Activated T-helper 2 cell treated with anti-CD3 and anti-CD28 coated beads, Interferon-gamma antibody, Interleukin-2, Interleukin-4, amounts not matched to agents 10 μg/mL and 5 μg/mL and 100 μg/mL, durations not matched to agents 14 hours and 24 hours and 36 hours (primary cell): ENCODE measurements at regions not wholly inside any gene's neighbourhood (a gene's known extent, or its start where the extent isn't known, plus 50 kb on each side); places are given as distances from the start of the nearest gene placed in this dataset.

ENCODE experiments used
- DNase-seq: peaks from one replicate; pipeline ENCODE4 v3.0.0; 2021; ENCODE audit warnings: low spot score
- H3K27ac Mint-ChIP-seq: one replicate; pipeline ENCODE4 v1.8.0; 2021; ENCODE audit warnings: mixed read lengths
- H3K27me3 Mint-ChIP-seq: one replicate; pipeline ENCODE4 v1.8.0; 2021; ENCODE audit warnings: low read depth, mixed read lengths
- H3K36me3 Mint-ChIP-seq: one replicate; pipeline ENCODE4 v1.8.0; 2021; ENCODE audit warnings: low read depth, mixed read lengths
- H3K4me1 Mint-ChIP-seq: one replicate; pipeline ENCODE4 v1.8.0; 2021; ENCODE audit warnings: low read depth, mixed read lengths
- H3K4me3 Mint-ChIP-seq: one replicate; pipeline ENCODE4 v1.8.0; 2021; ENCODE audit warnings: low read depth, mild to moderate bottlenecking, moderate library complexity, mixed read lengths
- H3K9me3 Mint-ChIP-seq: one replicate; pipeline ENCODE4 v1.8.0; 2021; ENCODE audit warnings: mixed read lengths
- intact Hi-C: fragments of 100-400 bp; cut with micrococcal nuclease; formaldehyde crosslinking; loops from one replicate; pipeline ENCODE4 v1.15.1; 2023

- intact Hi-C loops: no loop called here
- no peaks in the 10 kb centered on the region for H3K4me1 Mint-ChIP-seq
- H3K27me3 Mint-ChIP-seq: no peaks in the 10 kb centered on the region
- H3K9me3 Mint-ChIP-seq: peaks cover 36% of the 10 kb centered on the region
- DNase-seq: no peak
- no peak overlapping the region for H3K4me3 Mint-ChIP-seq
- no peaks in the 10 kb centered on the region for H3K36me3 Mint-ChIP-seq
- no peak overlapping the region for H3K27ac Mint-ChIP-seq
These were observed 315.5 kb upstream of the RBFOX1 start for GRCh38 chr16:7017006-7017662.

- intact Hi-C loops: no loop called here
These were observed 317.9 kb upstream of the RBFOX1 start for GRCh38 chr16:7014756-7015155.

DNA sequence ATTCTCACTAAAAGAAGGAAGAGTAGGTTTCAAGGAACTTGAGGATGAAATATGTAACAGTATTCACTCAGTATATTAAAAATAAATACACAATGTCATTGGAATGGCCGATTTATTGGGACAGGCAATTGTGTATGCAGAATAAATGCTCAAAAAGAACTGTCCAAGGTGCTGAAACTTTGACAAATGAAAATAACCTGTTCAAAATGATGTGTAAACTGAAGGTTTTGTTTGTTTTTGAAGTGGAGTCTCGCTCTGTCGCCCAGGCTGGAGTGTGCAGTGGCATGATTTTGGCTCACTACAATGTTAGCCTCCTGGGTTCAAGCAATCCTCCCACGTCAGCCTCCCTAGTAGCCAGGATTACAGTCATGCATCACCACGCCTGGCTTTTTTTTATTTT is 318.7 kb upstream of the RBFOX1 start:
- H3K4me1 Mint-ChIP-seq: no peaks in the 10 kb centered on the region
- H3K4me3 Mint-ChIP-seq: no peak overlapping the region
- intact Hi-C loops: no loop called here
- no peak for DNase-seq
- H3K9me3 Mint-ChIP-seq: peaks cover 52% of the 10 kb centered on the region
- H3K27ac Mint-ChIP-seq: no peak overlapping the region
- H3K27me3 Mint-ChIP-seq: no peaks in the 10 kb centered on the region
- no peaks in the 10 kb centered on the region for H3K36me3 Mint-ChIP-seq

More at GRCh38 chr16:7014756-7015155, 317.9 kb upstream of the RBFOX1 start:
- Mint-ChIP-seq H3K4me1 (no peaks in the 10 kb centered on the region), H3K9me3 (peaks cover 52% of the 10 kb centered on the region), H3K4me3 (no peak overlapping the region), H3K27ac (no peak overlapping the region), H3K27me3 (no peaks in the 10 kb centered on the region), H3K36me3 (no peaks in the 10 kb centered on the region)
- no peak for DNase-seq

GRCh38 chr16:7004266-7004665 is 328.4 kb upstream of the RBFOX1 start:
- intact Hi-C loops: no loop called here
- H3K9me3 Mint-ChIP-seq: peaks cover 56% of the 10 kb centered on the region
- no peak for DNase-seq
- no peak overlapping the region for H3K4me3 Mint-ChIP-seq
- H3K4me1 Mint-ChIP-seq: no peaks in the 10 kb centered on the region
- H3K27ac Mint-ChIP-seq: no peak overlapping the region
- no peaks in the 10 kb centered on the region for H3K36me3 Mint-ChIP-seq
- no peaks in the 10 kb centered on the region for H3K27me3 Mint-ChIP-seq

- Mint-ChIP-seq H3K9me3 (peaks cover 48% of the 10 kb centered on the region), H3K4me3 (no peak overlapping the region), H3K27ac (no peak overlapping the region), H3K4me1 (no peaks in the 10 kb centered on the region), H3K36me3 (no peaks in the 10 kb centered on the region), H3K27me3 (no peaks in the 10 kb centered on the region)
- no peak for DNase-seq
- intact Hi-C loops: no loop called here
These were observed 339.1 kb upstream of the RBFOX1 start for GRCh38 chr16:6993544-6993943.

GRCh38 chr16:6988846-6989245 is 343.8 kb upstream of the RBFOX1 start:
- H3K27me3 Mint-ChIP-seq: no peaks in the 10 kb centered on the region
- H3K4me1 Mint-ChIP-seq: no peaks in the 10 kb centered on the region
- peaks cover 54% of the 10 kb centered on the region for H3K9me3 Mint-ChIP-seq
- H3K4me3 Mint-ChIP-seq: no peak overlapping the region
- DNase-seq: no peak
- H3K36me3 Mint-ChIP-seq: no peaks in the 10 kb centered on the region
- intact Hi-C loops: no loop called here
- H3K27ac Mint-ChIP-seq: no peak overlapping the region

GRCh38 chr16:6977916-6978315 is 354.7 kb upstream of the RBFOX1 start:
- peaks cover 48% of the 10 kb centered on the region for H3K9me3 Mint-ChIP-seq
- H3K27me3 Mint-ChIP-seq: no peaks in the 10 kb centered on the region
- H3K27ac Mint-ChIP-seq: no peak overlapping the region
- no peaks in the 10 kb centered on the region for H3K4me1 Mint-ChIP-seq
- no peaks in the 10 kb centered on the region for H3K36me3 Mint-ChIP-seq
- no peak overlapping the region for H3K4me3 Mint-ChIP-seq
- DNase-seq: no peak
- intact Hi-C loops: no loop called here

GRCh38 chr16:6977291-6977690 is 355.4 kb upstream of the RBFOX1 start:
- Mint-ChIP-seq H3K4me1 (no peaks in the 10 kb centered on the region), H3K27me3 (no peaks in the 10 kb centered on the region), H3K4me3 (no peak overlapping the region), H3K9me3 (peaks cover 51% of the 10 kb centered on the region), H3K27ac (no peak overlapping the region), H3K36me3 (no peaks in the 10 kb centered on the region)
- intact Hi-C loops: no loop called here
- no peak for DNase-seq

DNA sequence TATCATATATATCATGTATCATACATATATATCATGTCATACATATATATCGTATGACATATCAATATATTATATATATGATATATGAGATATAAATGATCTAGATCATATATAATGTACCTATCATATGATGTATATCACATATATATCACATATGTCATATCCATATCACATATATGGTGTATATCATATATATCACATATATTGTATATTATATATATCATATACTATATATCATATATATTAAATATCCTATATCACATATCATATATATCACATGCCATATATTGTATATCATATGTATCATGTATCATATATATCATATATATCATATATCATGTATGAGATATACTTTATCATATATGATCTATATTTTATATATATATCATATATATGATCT is 355.9 kb upstream of the RBFOX1 start:
- no peaks in the 10 kb centered on the region for H3K4me1 Mint-ChIP-seq
- no peak overlapping the region for H3K27ac Mint-ChIP-seq
- peaks cover 51% of the 10 kb centered on the region for H3K9me3 Mint-ChIP-seq
- intact Hi-C loops: no loop called here
- H3K36me3 Mint-ChIP-seq: no peaks in the 10 kb centered on the region
- H3K27me3 Mint-ChIP-seq: no peaks in the 10 kb centered on the region
- no peak for DNase-seq
- H3K4me3 Mint-ChIP-seq: no peak overlapping the region

GRCh38 chr16:6970171-6970857 is 362.3 kb upstream of the RBFOX1 start:
- Mint-ChIP-seq H3K27ac (no peak overlapping the region), H3K27me3 (no peaks in the 10 kb centered on the region), H3K4me3 (no peak overlapping the region), H3K36me3 (no peaks in the 10 kb centered on the region), H3K9me3 (peaks cover 45% of the 10 kb centered on the region), H3K4me1 (no peaks in the 10 kb centered on the region)
- intact Hi-C loops: no loop called here
- DNase-seq: no peak

GRCh38 chr16:6969594-6969993 is 363.1 kb upstream of the RBFOX1 start:
- Mint-ChIP-seq H3K4me3 (no peak overlapping the region), H3K27me3 (no peaks in the 10 kb centered on the region), H3K9me3 (peaks cover 49% of the 10 kb centered on the region), H3K36me3 (no peaks in the 10 kb centered on the region), H3K27ac (no peak overlapping the region), H3K4me1 (no peaks in the 10 kb centered on the region)
- intact Hi-C loops: no loop called here
- no peak for DNase-seq

GRCh38 chr16:6967796-6968320 is 364.8 kb upstream of the RBFOX1 start:
- no peaks in the 10 kb centered on the region for H3K27me3 Mint-ChIP-seq
- no peaks in the 10 kb centered on the region for H3K4me1 Mint-ChIP-seq
- DNase-seq: no peak
- H3K4me3 Mint-ChIP-seq: no peak overlapping the region
- no peak overlapping the region for H3K27ac Mint-ChIP-seq
- intact Hi-C loops: no loop called here
- H3K36me3 Mint-ChIP-seq: no peaks in the 10 kb centered on the region
- peaks cover 49% of the 10 kb centered on the region for H3K9me3 Mint-ChIP-seq

DNA sequence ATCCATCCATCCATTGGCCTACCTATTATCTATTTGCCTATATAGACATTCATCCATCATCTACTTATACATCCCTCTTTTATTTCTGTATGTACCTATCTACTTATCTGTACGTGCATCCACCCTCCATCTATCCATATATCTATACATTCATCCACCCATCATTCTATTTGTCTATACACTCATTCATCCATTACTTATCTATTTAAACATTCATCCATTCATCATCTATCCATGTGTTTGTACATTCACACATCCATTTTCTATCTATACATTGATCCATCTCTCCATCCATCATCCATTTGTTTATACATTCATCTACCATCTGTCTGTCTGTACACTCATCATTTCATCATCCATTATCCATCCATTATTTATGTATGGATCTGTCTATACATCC is 365.7 kb upstream of the RBFOX1 start:
- no peaks in the 10 kb centered on the region for H3K27me3 Mint-ChIP-seq
- peaks cover 48% of the 10 kb centered on the region for H3K9me3 Mint-ChIP-seq
- H3K27ac Mint-ChIP-seq: no peak overlapping the region
- no peaks in the 10 kb centered on the region for H3K36me3 Mint-ChIP-seq
- no peaks in the 10 kb centered on the region for H3K4me1 Mint-ChIP-seq
- no peak for DNase-seq
- intact Hi-C loops: no loop called here
- no peak overlapping the region for H3K4me3 Mint-ChIP-seq
